ENCODE measurements at regions not wholly inside any gene's neighbourhood (a gene's known extent, or its start where the extent isn't known, plus 50 kb on each side); places are given as distances from the start of the nearest gene placed in this dataset.
"Not testable (repeated sequence)": the region's sequence is repeated elsewhere in the genome, so short reads cannot be mapped to it uniquely, and the experiment has no call there.

DNA sequence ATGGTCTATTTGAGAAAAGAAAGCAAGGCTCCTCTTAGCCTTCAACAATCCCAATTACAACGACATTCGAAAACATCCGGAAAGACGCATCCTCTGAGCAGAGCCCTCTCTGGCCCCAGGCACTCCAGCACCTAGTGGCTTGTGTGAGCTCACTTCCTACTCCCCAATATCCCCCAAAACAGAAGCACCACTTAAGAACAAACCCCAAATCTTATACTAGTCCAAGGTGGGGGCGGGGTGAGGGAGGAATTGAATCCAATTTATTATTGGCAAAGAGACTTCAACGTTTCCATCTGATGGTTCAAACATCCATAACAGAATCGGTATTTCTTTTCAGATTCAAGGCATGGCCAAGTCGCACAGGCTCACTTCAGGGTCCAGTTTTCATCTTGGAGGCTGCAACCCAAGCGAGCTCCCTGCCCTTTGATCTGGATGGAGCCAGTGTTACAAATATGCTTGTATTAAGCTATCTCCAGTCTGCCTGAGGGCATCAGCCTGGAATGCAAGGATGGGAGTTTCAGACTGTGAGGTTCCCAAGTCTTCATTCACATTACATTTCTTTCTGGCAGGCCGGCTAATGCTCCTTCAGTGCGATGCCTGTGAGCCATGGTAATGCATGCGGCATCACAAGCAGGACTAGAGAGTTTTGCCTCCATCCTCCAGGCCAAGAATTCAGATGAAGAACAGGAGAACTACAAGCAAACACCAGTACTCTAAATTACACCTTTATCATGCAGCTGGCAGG lies 132.5 kb upstream of the FOXN3 start:
- TF ChIP-seq, protein P1, sequence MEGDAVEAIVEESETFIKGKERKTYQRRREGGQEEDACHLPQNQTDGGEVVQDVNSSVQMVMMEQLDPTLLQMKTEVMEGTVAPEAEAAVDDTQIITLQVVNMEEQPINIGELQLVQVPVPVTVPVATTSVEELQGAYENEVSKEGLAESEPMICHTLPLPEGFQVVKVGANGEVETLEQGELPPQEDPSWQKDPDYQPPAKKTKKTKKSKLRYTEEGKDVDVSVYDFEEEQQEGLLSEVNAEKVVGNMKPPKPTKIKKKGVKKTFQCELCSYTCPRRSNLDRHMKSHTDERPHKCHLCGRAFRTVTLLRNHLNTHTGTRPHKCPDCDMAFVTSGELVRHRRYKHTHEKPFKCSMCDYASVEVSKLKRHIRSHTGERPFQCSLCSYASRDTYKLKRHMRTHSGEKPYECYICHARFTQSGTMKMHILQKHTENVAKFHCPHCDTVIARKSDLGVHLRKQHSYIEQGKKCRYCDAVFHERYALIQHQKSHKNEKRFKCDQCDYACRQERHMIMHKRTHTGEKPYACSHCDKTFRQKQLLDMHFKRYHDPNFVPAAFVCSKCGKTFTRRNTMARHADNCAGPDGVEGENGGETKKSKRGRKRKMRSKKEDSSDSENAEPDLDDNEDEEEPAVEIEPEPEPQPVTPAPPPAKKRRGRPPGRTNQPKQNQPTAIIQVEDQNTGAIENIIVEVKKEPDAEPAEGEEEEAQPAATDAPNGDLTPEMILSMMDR (IDR thresholded peaks at IDR 0.05) = no peak

DNA sequence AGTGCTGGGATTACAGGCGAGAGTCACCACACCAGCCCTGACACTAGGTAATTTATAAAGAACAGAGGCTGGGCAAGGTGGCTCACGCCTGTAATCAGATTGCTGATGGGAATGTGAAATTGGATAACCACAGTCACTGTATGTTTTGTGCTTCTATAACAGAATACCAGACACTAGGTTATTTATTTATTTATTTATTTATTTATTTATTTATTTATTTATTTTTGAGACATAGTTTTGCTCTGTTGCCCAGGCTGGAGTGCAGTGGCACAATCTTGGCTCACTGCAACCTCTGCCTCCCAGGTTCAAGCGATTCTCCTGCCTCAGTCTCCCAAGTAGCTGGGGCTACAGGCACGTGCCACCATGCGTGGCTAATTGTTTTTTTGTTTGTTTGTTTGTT lies 130.0 kb upstream of the FOXN3 start:
- DNase-seq (ENCODE audit: low spot score) = not testable (repeated sequence)

More for the DNA sequence above, 132.5 kb upstream of the FOXN3 start:
- Histone ChIP-seq H3K4me1 (peaks cover 0 to 13% of the 10 kb centered on the region in 2 donors), H3K27me3 (no peaks in the 10 kb centered on the region), H3K27ac (no peak overlapping the region), H3K4me3 (no peak overlapping the region), H3K36me3 (no peaks in the 10 kb centered on the region), H3K9me3 (no peaks in the 10 kb centered on the region)
- DNase-seq (ENCODE audit: low spot score) = no peak

DNA sequence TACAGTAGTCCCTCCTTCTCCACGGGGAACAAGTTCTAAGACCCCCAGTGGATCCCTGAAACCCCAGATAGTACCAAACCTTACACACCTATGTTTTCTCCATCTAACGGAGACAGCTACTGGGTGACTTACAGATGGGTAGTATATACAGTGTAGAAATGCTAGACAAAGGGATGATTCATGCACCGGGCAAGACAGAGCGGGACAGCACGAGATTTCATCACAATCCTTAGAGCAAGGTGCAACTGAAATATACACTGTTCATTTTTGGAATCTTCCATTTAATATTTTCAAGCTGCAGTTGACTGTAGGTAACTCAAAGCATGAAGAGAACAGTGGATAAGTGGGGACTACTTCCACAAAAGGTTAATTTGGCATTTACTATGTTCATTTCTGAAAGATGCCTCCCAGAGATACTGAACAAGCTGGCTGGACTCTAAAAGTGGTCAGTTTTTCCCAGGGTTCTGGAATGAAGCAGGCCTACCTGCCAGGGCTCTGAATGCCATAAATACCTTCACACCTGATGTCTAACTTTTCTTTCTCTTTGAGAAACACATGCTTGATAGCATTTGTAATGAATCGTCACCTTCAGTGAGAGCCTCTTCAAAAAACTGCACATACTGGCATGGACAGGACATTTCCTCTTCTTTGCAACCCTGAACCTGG lies 127.7 kb upstream of the FOXN3 start:
- DNase-seq (ENCODE audit: low spot score) = no peak
- Histone ChIP-seq H3K9me3 (no peaks in the 10 kb centered on the region), H3K27me3 (no peaks in the 10 kb centered on the region), H3K36me3 (no peaks in the 10 kb centered on the region), H3K4me3 (no peak overlapping the region), H3K27ac (no peak overlapping the region), H3K4me1 (peaks cover 0 to 10% of the 10 kb centered on the region in 2 donors)
- TF ChIP-seq, protein P1 (IDR thresholded peaks at IDR 0.05) = no peak

More for the DNA sequence above, 130.0 kb upstream of the FOXN3 start:
- peaks cover 0 to 18% of the 10 kb centered on the region in 2 donors for H3K4me1 ChIP-seq
- not testable (repeated sequence) for H3K9me3 ChIP-seq, H3K27me3 ChIP-seq, H3K4me3 ChIP-seq, H3K36me3 ChIP-seq, H3K27ac ChIP-seq

DNA sequence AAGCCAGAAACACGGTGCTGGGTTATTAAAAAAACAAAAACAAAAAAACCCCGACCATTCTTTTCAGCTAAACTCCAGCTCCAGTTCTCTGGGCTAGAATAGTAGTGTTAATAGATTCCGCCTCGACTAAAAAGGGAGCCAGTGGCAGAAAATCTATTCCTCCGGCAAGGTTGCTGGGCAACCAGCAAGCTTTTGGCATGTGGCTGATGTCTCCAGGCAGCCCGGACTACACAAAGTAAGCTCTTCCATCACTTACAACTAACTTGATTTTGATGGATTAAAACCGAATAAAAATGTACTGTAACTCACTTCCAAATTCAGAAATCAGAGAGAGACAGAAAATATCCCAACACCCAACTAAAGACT lies 126.4 kb upstream of the FOXN3 start:
- no peak overlapping the region for H3K27ac ChIP-seq

DNA sequence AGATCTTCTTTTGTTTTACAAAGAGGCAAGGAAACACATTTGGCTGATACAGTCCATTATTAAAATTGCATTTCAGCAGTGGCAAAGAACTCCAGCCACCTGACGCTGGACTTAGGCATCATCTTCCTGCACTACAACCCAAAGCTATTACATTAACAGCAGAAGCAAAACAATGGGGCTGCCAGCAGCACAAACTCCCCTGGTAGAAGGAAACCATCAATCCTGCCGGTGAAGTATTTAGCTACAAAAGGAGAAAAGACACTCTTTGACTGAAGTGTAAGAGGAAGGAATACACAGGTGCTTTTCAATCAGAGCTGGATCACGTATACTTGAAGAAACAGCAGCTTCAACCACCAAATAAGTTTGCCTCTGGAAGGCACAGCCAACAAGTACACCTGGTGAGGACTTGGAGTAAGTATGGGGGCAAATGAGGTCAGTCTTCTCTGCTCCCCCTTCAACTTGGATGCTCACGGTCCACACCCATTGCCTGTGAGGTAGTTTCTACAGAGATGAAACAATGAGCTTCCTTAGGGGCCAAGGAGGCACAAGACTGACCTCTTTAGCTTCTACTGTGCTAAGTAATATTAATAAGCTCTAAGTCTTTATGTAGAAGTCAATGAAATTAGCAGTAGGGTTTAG lies 125.9 kb upstream of the FOXN3 start:
- H3K27me3 ChIP-seq = no peaks in the 10 kb centered on the region
- no peak overlapping the region for H3K4me3 ChIP-seq
- no peak overlapping the region for H3K27ac ChIP-seq
- no peaks in the 10 kb centered on the region for H3K36me3 ChIP-seq
- DNase-seq (ENCODE audit: low spot score) = no peak
- no peaks in the 10 kb centered on the region for H3K9me3 ChIP-seq
- TF ChIP-seq, protein P1 (IDR thresholded peaks at IDR 0.05) = no peak
- peaks cover 0 to 10% of the 10 kb centered on the region in 2 donors for H3K4me1 ChIP-seq

More for the DNA sequence above, 126.4 kb upstream of the FOXN3 start:
- H3K4me1 ChIP-seq = peaks cover 0 to 10% of the 10 kb centered on the region in 2 donors
- H3K27me3 ChIP-seq = no peaks in the 10 kb centered on the region
- no peak overlapping the region for H3K4me3 ChIP-seq
- no peaks in the 10 kb centered on the region for H3K9me3 ChIP-seq
- H3K36me3 ChIP-seq = no peaks in the 10 kb centered on the region
- TF ChIP-seq, protein P1 (IDR thresholded peaks at IDR 0.05) = no peak
- DNase-seq (ENCODE audit: low spot score) = no peak

DNA sequence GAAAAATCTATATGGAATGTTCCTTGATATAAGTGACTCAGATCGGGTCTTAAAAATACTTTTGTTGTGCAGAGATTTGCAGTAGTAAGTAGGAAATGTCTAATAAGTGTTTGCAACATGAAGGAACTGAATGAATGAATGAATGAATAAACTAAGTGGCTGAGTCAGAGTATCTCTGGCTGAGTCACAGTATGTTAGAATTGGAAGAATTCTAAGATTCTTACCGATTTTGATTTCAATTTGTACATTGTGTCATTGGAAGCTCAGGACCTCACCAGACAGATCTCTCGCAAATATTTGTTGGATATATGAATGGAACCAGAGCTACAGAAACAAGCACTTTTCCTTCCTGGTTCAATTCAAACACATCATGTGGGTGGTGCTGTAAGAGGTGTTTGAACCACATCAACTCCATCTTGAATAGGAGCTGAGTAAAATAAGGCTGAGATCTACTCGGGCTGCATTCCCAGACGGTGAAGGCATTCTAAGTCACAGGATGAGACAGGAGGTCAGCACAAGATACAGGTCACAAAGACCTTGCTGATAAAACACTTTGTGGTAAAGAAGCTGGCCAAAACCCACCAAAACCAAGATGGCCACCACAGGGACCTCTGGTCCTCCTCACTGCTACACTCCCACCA lies 123.9 kb upstream of the FOXN3 start:
- TF ChIP-seq, protein P1 (IDR thresholded peaks at IDR 0.05) = no peak
- no peaks in the 10 kb centered on the region for H3K27me3 ChIP-seq
- H3K4me1 ChIP-seq = peaks cover 0 to 10% of the 10 kb centered on the region in 2 donors
- H3K9me3 ChIP-seq = no peaks in the 10 kb centered on the region
- H3K27ac ChIP-seq = no peak overlapping the region
- DNase-seq (ENCODE audit: low spot score) = no peak
- H3K36me3 ChIP-seq = no peaks in the 10 kb centered on the region
- no peak overlapping the region for H3K4me3 ChIP-seq
